GM18526 (cell line): ENCODE measurements at regions not wholly inside any gene's neighbourhood (a gene's known extent, or its start where the extent isn't known, plus 50 kb on each side); places are given as distances from the start of the nearest gene placed in this dataset.

ENCODE experiments used
- POLR2A ChIP-seq: IDR thresholded peaks from 3 replicates; pipeline ENCODE4 v1.6.1; 2011; ENCODE audit not compliant: insufficient read length; ENCODE audit errors: extremely low read depth

DNA sequence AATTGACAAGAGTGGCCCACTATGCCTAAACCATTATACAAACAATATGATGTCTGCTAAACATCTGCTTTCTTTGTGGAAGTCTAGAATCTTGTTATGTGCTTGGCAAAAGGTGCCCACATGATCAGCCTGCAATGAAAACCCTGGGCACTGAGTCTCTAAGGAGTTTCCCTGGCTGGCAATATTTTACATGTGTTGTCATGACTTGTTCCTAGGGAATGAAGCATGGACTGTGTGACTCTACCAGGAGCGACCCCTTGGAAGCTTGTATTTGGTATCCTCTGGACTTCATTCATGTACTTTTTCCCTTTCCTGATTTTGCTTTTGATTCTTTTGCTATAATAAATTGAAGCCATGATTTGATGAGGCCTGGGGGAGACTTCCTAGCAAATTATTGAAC lies 324.9 kb downstream of the HHIPL2 start:
- no peak for TF ChIP-seq POLR2A

DNA sequence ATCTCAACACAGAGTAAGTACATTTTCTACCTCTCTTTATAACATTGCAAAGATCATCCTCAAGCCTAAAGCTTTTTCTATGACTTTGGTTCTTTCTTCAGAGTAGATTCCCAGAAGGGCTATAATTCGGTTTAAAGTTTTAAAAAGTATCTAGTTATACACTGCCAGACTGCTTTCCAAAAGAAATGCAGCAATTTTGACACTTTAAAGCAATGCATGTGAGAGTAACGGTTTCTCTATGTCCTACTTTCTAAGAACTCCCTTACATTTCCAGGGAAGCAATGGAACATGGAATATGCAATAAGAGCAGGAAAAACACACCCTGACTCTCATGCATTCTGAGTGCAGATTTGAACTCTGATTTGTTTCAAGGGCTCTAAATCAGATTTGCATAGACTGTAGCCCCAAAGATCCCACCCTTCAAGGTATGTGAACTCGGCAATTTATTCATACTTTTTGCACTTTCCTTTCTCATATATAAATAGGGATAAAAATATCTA lies 331.6 kb downstream of the HHIPL2 start:
- TF ChIP-seq POLR2A, result no peak

DNA sequence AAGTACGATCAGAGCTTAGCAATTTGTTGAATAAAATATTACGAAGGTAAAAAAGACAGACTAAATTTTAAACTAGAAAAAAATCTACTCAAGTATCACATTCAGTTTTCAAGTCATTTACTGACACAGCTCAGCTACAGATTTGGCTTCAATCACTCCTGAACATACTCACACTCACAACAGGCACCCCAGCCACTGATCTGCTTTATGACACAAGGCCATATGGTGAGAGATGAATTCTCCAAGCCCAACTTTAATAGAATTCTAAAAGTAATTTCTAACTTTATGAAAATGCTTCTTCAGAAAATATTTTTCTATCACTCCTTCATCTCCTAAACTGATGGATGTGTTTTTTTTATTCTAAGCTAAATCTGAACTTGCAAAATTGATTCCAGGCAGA lies 337.1 kb downstream of the HHIPL2 start:
- no peak for TF ChIP-seq POLR2A

DNA sequence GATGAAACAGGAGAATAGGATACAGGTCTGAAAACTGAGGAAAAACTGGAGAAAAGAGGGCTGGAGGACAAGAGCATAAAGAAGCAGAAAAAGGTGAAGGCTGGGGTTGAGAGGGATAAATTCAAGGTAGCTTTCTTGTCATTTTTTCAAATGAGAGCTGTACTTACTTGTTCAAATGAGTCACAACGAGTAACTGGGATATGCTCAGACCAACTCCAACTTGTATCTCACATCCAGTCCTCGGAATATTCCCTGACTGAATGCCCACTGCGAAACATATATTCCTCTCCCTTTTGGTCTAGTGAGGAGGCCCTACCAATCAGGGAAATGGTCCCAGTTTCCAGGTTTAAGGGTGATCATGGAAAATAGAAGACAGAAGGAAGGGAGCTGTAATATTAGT lies 343.4 kb downstream of the HHIPL2 start:
- no peak for TF ChIP-seq POLR2A

DNA sequence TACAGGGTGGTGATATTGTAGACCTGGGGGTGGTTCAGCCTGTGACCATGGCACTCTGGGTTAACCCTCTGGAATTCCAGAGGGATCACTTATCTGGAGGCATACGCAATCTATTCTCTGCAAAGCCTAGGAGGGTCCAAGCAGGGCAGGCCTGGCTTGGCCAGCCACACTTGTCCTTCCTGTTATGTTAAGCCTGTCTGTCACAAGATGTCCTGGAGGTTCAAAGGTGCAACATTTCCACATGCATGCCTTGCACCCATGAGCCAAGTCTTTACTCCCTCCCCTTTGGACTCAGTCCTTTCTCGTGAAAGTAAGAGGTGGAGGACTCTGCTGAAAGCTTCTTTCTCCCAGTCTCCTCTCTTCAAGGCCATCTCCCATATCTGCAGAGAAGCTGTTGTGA lies 345.1 kb downstream of the HHIPL2 start:
- TF ChIP-seq POLR2A, result no peak

DNA sequence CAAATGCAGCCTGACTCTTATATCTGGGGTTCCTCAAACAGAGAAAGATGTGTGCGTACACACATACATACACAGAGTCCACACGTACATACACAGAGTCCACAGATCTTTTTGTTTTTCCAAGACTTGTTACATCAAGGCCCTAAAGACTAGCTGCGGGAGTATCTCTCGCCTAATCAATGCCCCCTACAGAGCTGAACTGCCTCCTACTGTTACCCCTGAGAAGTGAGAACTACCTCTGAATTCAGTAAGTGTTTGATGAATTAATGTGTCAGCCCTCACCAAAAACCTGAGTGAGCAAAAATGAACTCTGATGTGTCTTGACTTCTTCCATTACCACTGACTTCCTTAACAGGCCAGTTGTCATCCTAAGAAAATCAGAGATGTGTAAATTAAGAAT lies 351.2 kb downstream of the HHIPL2 start:
- no peak for TF ChIP-seq POLR2A

DNA sequence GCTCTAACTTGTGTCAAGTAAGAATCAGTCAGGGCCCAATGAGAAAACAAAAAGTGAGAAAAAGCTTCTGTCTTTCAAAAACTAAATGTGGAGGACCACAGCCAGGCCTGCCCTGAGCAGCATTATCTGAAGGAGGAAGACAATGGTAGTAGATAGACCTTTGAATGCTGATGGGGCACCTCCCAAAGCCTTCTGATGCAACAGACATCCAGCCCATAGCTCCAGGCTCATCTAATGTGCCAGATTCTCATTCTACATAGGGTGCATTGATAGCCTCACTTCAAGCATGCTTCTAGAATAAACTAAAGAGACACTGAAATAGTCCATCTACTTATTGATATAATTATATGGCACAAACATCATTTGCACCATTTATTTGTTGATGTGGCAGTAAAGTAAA lies 351.6 kb downstream of the HHIPL2 start:
- no peak for TF ChIP-seq POLR2A

DNA sequence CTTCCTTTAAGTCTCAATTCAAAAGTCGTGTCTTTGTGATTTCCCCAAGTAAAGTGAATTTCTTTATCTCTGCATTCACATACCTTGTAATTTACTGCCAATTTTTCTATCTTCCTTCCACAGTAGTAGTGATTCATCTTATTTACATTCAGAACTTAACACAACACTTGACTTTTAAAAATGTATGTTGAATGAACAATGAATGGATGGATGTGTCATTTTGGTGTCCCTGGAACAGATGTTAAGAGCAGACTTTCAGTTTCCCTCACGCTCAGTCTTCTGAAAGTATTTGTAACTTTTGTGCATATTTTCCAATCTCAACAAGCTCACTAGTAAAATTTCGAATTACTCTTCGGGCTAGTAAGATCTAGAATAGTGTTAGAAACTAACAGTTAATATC lies 352.0 kb downstream of the HHIPL2 start:
- TF ChIP-seq POLR2A, result no peak

DNA sequence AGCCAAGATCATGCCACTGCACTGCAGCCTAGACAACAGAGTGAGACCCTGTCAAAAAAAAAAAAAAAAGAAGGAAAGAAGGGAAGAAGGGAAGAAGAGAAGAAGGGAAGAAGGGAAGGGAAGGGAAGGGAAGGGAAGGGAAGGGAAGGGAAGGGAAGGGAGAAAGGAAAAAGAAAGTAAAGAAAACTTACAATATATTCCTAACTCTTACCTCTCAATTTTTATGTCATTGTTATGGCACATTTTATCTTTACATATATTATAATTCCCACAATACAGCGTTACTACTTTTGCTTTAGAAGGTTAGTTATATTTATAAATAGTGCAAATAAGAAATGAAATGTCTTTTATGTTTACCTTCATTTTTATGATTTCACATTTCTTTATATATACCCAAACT lies 358.7 kb downstream of the HHIPL2 start:
- TF ChIP-seq POLR2A, result no peak

DNA sequence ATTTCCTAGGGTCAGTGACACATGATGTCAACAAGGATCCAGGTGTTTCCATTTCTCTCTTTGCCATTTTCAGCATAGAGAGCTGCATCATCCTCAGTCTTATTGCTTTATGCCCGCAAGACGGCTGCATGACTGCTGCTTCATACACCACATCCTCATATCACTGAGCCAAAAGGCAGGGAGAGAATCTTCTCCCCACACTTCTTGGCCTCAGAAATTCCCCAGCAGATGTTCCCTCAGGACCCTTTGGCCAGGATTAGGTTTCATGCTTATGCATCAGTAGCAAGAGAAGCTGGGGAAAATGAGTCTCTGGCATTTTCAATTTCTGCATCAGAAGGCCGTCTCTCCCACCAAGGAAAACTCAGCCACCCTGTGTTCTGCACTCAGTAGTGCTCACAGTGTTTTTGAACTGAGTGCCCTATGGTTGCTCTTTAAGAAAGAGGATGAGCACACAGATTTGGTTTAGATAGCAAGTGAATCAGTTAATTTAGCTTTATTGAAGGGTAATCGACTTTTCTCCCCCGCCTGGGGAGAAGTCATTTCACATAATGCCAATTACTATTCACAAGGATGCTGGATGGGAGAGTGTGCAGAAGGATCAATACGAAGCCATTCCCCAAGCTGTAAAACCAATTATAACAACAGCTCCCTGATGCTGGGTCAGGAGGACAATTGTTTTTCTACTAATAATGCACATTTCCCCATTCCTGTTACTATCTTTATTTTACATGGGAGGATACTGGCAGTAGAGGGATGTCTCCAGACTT lies 360.2 kb downstream of the HHIPL2 start:
- no peak for TF ChIP-seq POLR2A

DNA sequence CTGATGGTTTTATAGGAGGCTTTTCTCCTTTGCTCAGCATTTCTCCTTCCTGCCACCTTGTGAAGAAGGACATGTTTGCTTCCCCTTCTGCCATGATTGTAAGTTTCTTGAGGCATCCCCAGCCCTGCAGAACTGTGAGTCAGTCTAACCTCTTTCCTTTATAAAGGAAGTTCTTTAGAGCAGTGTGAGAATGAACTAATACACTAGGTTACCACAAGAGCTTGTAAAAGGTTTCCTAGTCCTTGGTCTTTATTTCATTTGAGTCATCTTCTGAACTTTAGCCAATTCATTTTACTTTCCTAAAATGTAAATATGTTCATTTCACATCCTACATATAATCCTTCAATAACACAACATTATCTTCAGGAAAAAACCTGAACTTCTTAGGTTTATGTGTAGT lies 365.3 kb downstream of the HHIPL2 start:
- no peak for TF ChIP-seq POLR2A

DNA sequence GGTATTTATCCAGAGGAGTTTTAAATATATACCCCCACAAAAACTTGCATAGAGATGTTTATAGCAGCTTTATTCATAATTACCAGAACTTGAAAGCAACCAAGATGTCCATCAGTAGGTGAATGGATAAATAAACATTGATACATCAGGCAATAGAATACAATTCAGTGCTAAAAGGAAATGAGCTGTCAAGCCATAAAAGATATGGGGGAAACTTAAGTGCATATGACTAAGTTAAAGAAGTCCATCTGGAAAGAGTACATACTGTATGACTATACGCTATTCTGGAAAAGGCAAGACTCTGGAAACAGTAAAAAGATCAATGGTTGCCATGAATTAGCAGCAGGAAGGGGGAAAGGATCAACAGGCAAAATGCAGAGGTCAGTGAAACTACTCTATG lies 366.7 kb downstream of the HHIPL2 start:
- TF ChIP-seq POLR2A, result no peak

DNA sequence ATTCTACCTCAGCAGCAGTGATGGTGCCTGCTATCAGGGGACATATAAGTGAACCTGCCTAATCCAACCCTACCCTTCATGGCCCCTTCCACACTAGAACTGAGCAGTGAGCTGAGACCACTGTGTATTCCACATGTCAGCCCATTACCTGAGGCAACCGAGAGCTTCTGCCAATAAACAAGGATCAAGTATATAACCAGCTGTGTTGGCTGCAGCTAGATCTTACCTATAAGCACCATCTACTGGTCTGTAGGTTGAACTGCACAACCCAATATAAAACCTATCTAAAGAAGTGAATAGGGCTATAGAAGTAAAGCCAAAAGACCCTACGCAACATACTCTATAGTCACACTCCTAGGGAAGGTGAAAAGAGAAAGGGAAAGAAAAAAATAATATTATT lies 376.9 kb downstream of the HHIPL2 start:
- no peak for TF ChIP-seq POLR2A

DNA sequence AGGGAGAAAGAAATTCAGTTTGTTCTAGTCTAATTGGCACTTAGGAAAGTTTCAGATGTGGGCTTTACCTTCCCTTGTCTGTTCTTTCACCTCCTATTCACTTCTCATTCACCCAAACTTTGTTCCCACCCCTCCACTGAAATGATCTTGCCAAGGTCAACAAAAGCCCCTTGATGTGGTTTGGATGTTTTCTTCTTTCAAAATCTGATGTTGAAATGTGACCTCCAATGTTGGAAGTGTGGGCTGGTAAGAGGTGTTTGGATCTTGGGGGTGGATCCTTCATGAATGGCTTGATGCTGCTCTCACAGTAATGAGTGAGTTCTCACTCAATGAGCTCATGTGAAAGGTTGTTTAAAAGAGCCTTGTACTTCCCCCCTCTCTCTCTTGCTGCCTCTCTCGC lies 379.3 kb downstream of the HHIPL2 start:
- TF ChIP-seq POLR2A, result no peak

DNA sequence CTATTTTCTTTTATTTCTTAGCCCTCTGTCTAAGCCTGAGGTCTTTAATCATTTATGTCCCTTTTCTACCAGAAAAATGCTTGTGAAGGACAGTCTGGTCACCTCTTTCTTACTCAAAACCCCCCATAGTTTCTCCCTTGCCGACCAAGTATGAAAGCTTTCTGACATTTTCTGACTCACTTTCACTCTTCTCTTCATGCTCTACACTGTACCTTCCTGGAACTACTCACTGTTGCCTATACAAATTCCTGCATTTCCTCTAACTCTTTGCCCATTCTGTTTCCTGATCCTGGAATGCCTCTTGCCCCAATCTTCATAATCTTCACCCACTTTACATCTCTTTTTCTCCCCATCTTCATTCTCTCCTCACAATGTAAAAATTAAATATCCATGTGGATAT lies 380.0 kb downstream of the HHIPL2 start:
- no peak for TF ChIP-seq POLR2A

DNA sequence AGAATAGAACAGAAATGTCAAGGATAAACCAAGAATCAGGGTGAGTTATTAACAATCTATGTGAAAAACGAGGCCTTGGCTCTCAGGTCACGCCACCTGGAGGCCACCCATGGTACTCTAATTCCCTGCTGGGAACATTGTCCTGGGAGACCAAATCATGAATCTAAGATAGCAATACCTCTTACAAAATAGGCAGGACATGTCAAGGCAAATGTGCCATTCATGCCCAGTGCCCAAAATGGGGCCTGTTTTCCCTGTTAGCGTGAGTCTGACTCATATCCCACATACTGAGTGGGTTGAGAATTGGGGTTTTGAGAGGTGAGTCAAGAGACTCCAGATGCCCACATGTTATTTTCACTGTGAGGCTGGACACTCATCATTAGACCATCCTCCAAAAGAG lies 380.8 kb downstream of the HHIPL2 start:
- TF ChIP-seq POLR2A, result no peak

DNA sequence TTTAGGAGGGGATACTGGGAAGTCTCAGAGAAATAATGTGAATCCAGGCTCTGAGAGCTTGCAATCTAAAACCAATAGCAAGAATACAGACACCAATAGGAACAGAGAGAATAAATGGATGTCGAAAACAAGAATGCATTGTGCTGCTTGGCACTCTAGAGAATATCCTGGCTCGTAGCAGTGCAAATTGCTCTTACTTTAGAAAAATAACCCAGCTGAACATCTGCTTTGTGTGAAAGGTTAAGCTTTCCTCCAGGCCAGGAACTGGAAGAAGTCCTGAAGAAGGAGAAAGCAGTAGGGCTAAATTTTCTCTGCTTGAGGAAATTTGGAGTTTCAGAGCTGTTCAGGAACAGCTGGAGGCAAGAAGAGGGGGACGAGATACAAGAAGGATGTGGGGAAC lies 382.3 kb downstream of the HHIPL2 start:
- TF ChIP-seq POLR2A, result no peak
